ENCODE measurements at regions not wholly inside any gene's neighbourhood (a gene's known extent, or its start where the extent isn't known, plus 50 kb on each side); places are given as distances from the start of the nearest gene placed in this dataset.
"Not testable (repeated sequence)": the region's sequence is repeated elsewhere in the genome, so short reads cannot be mapped to it uniquely, and the experiment has no call there.

DNA sequence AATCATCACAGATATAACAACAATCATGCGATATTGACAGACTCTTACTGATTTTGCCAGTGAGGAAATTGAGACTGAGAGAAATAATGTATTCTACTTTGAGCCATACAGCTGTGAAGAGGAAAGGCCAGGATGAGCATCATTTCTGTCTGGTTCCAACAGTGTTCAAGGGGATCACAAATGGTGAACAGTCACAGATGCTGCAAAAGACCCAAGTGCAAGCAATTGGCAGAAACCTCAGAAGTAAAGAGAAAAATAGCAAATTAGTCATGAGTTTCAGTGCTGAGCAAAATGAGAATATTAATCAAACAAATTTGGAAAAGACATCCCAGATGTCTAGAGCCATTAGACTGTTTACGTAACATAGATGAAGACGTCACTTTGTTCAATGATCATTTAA, 114.1 kb downstream of the RAB38 start:
- no peaks in the 10 kb centered on the region for H3K4me1 ChIP-seq (replicated peaks in 1 of 2)
- in situ Hi-C loops (cut with MboI; ENCODE audit: low pct_unique_long_range_greater_than_20kb in 2 of 9, low sequenced_read_pairs in 9 of 9, unreplicated experiment in 9 of 9) = no loop called here
- no peak overlapping the region for H3K4me3 ChIP-seq
- ATAC-seq (replicated peaks in 6 of 8) = no peak
- no peak overlapping the region for H3K27ac ChIP-seq
- WGBS, 10 experiments = 33 to 100% (median 90%) methylated on average over 2 to 3 of the region's 3 CpGs

GRCh38 chr11:88059326-88059725, 115.9 kb downstream of the RAB38 start:
- no peak for ATAC-seq (replicated peaks in 6 of 8)
- no peak overlapping the region for H3K4me3 ChIP-seq
- in situ Hi-C loops (cut with MboI; ENCODE audit: low pct_unique_long_range_greater_than_20kb in 2 of 9, low sequenced_read_pairs in 9 of 9, unreplicated experiment in 9 of 9) = no loop called here
- no peaks in the 10 kb centered on the region for H3K4me1 ChIP-seq (replicated peaks in 1 of 2)
- no peak overlapping the region for H3K27ac ChIP-seq

GRCh38 chr11:88051396-88051795, 123.8 kb downstream of the RAB38 start:
- Histone ChIP-seq H3K4me3 (no peak overlapping the region), H3K27ac (no peak overlapping the region), H3K4me1 (replicated peaks in 1 of 2) (no peaks in the 10 kb centered on the region)
- WGBS, 10 experiments = 10 to 100% (median 80%) methylated on average over 1 to 2 of the region's 2 CpGs; no CpG with 5 or more reads in 1 of the 10 experiments
- in situ Hi-C loops (cut with MboI; ENCODE audit: low pct_unique_long_range_greater_than_20kb in 2 of 9, low sequenced_read_pairs in 9 of 9, unreplicated experiment in 9 of 9) = no loop called here
- ATAC-seq (replicated peaks in 6 of 8) = peak in 1 of 8 experiments; percentile 26

- WGBS, 10 experiments = 67 to 100% (median 94%) methylated on average over 1 to 2 of the region's 2 CpGs
- no peak for ATAC-seq (replicated peaks in 6 of 8)
- H3K4me1 ChIP-seq (replicated peaks in 1 of 2) = no peaks in the 10 kb centered on the region
- in situ Hi-C loops (cut with MboI; ENCODE audit: low pct_unique_long_range_greater_than_20kb in 2 of 9, low sequenced_read_pairs in 9 of 9, unreplicated experiment in 9 of 9) = no loop called here
- no peak overlapping the region for H3K27ac ChIP-seq
- H3K4me3 ChIP-seq = no peak overlapping the region
Measured at GRCh38 chr11:88050247-88050646, 125.0 kb downstream of the RAB38 start.

GRCh38 chr11:88045288-88045687, 130.0 kb downstream of the RAB38 start:
- in situ Hi-C loops (cut with MboI; ENCODE audit: low pct_unique_long_range_greater_than_20kb in 2 of 9, low sequenced_read_pairs in 9 of 9, unreplicated experiment in 9 of 9); H3K27ac ChIP-seq; H3K4me3 ChIP-seq; ATAC-seq (replicated peaks in 6 of 8): not testable (repeated sequence)
- WGBS, 10 experiments = 80 to 100% (median 100%) methylated on average over 1 to 5 of the region's 11 CpGs; no CpG with 5 or more reads in 5 of the 10 experiments
- H3K4me1 ChIP-seq (replicated peaks in 1 of 2) = peaks cover 7 to 13% of the 10 kb centered on the region in 2 donors

- WGBS, 10 experiments = 20 to 100% (median 80%) methylated on average over 1 to 3 of the region's 5 CpGs; no CpG with 5 or more reads in 4 of the 10 experiments
- in situ Hi-C loops (cut with MboI; ENCODE audit: low pct_unique_long_range_greater_than_20kb in 2 of 9, low sequenced_read_pairs in 9 of 9, unreplicated experiment in 9 of 9) = not testable (repeated sequence)
Measured at GRCh38 chr11:88044658-88045057, 130.6 kb downstream of the RAB38 start.

GRCh38 chr11:88043149-88043548, 132.1 kb downstream of the RAB38 start:
- Histone ChIP-seq H3K27ac (no peak overlapping the region), H3K4me3 (no peak overlapping the region), H3K4me1 (replicated peaks in 1 of 2) (peaks cover 7 to 22% of the 10 kb centered on the region in 2 donors)
- ATAC-seq (replicated peaks in 6 of 8) = no peak
- 11 to 85% (median 49%) methylated on average over 1 to 3 of the region's 3 CpGs; no CpG with 5 or more reads in 2 of the 10 experiments for WGBS, 10 experiments
- in situ Hi-C loops (cut with MboI; ENCODE audit: low pct_unique_long_range_greater_than_20kb in 2 of 9, low sequenced_read_pairs in 9 of 9, unreplicated experiment in 9 of 9) = no loop called here

More at GRCh38 chr11:88044658-88045057, 130.6 kb downstream of the RAB38 start:
- H3K27ac ChIP-seq; ATAC-seq (replicated peaks in 6 of 8); H3K4me3 ChIP-seq: not testable (repeated sequence)
- peaks cover 7 to 13% of the 10 kb centered on the region in 2 donors for H3K4me1 ChIP-seq (replicated peaks in 1 of 2)

- no peak overlapping the region for H3K27ac ChIP-seq
- ATAC-seq (replicated peaks in 6 of 8) = peak in 5 of 8 experiments; percentile 6 to 62 (median 36)
- 40 to 89% (median 56%) methylated on average over 1 of the region's 1 CpG; no CpG with 5 or more reads in 7 of the 10 experiments for WGBS, 10 experiments
- in situ Hi-C loops (cut with MboI; ENCODE audit: low pct_unique_long_range_greater_than_20kb in 2 of 9, low sequenced_read_pairs in 9 of 9, unreplicated experiment in 9 of 9) = no loop called here
- H3K4me1 ChIP-seq (replicated peaks in 1 of 2) = peaks cover 7 to 25% of the 10 kb centered on the region in 2 donors
- H3K4me3 ChIP-seq = no peak overlapping the region
Measured at GRCh38 chr11:88042647-88043046, 132.6 kb downstream of the RAB38 start.

DNA sequence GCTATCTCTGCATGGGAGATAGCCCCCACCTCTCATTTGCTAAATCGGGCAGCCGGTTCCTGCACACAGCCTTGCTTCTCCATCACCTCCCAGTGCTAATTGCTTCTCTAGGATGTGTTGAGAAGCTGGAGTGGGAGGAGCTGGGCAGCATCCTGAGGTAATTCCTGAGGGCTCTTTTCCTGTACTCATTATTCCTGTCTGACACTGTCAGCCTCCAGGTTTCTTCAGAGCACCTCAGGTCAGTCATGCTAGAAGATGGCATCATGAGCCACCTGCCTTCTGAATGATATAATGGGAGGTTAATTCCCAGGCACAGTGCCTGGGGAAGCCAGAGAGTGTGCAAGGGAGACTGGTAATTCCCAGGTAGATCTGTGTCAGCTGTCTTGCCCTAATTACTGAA, 133.0 kb downstream of the RAB38 start:
- in situ Hi-C loops (cut with MboI; ENCODE audit: low pct_unique_long_range_greater_than_20kb in 2 of 9, low sequenced_read_pairs in 9 of 9, unreplicated experiment in 9 of 9) = no loop called here
- Histone ChIP-seq H3K4me1 (replicated peaks in 1 of 2) (peaks cover 7 to 25% of the 10 kb centered on the region in 2 donors), H3K4me3 (no peak overlapping the region), H3K27ac (no peak overlapping the region)
- 94 to 100% (median 100%) methylated on average over 1 to 2 of the region's 2 CpGs; no CpG with 5 or more reads in 7 of the 10 experiments for WGBS, 10 experiments
- ATAC-seq (replicated peaks in 6 of 8) = peak in 2 of 8 experiments; percentile 10 to 18

DNA sequence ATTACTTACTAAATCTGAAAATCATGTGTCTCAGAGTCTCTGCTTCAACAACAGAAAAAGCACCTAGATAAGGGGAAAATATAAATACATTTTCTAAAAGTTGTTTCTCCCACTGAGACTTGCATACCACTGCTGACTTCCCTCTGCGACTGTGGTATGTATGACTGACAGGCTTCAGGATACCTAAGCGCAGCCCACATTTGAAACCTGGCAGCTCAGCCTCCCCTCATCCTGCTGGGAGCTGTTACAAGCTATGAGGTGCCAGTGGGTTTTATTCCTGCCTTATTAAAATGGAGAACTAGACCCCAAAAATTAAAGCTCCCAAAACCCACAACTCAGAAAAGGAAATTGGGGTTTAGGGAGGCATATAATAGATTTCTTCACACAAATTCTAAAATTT, 133.6 kb downstream of the RAB38 start:
- WGBS, 10 experiments = 55 to 100% (median 100%) methylated on average over 1 to 2 of the region's 2 CpGs; no CpG with 5 or more reads in 1 of the 10 experiments

GRCh38 chr11:88040148-88040496, 135.1 kb downstream of the RAB38 start:
- no peak overlapping the region for H3K4me3 ChIP-seq
- in situ Hi-C loops (cut with MboI; ENCODE audit: low pct_unique_long_range_greater_than_20kb in 2 of 9, low sequenced_read_pairs in 9 of 9, unreplicated experiment in 9 of 9) = no loop called here
- ATAC-seq (replicated peaks in 6 of 8) = no peak
- H3K4me1 ChIP-seq (replicated peaks in 1 of 2) = peaks cover 7 to 25% of the 10 kb centered on the region in 2 donors
- 0 to 100% (median 100%) methylated on average over 1 of the region's 1 CpG; no CpG with 5 or more reads in 4 of the 10 experiments for WGBS, 10 experiments
- H3K27ac ChIP-seq = no peak overlapping the region

More for the DNA sequence above, 133.6 kb downstream of the RAB38 start:
- no peak overlapping the region for H3K4me3 ChIP-seq
- in situ Hi-C loops (cut with MboI; ENCODE audit: low pct_unique_long_range_greater_than_20kb in 2 of 9, low sequenced_read_pairs in 9 of 9, unreplicated experiment in 9 of 9) = no loop called here
- H3K27ac ChIP-seq = no peak overlapping the region
- no peak for ATAC-seq (replicated peaks in 6 of 8)
- peaks cover 7 to 25% of the 10 kb centered on the region in 2 donors for H3K4me1 ChIP-seq (replicated peaks in 1 of 2)

DNA sequence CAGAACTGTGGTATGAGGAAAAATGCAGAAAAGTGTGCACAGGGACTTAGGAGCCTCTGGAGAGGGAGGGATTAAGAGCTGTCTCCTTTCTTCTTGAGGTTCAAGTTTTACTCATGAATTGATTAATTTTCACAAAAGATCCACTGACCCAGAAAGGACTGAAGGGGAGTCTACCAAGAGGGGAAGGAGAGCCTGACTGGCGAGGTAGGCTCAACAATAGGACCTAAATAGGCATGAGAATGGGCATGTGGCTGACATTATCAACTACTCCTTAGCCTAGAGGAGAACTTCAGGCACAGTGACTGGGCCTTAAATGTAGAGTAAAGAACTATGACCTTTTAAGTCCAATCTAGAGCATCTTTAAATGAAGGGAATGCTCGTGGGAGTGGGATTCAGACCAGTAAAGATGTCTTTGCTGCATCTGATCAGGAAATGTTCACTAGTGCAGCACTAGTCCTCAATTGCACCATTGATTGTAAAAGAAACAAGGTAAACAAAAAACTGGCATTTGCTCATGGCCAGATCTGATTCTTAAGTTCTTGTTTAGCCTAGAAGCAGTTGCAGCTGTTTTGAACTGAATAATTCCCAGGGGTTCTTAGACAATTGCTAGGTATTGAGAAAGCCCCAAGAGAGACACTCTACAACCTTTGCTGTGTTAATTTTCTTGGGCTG, 135.6 kb downstream of the RAB38 start:
- no peak for ATAC-seq (replicated peaks in 6 of 8)
- Histone ChIP-seq H3K4me1 (replicated peaks in 1 of 2) (peaks cover 7 to 25% of the 10 kb centered on the region in 2 donors), H3K4me3 (no peak overlapping the region), H3K27ac (no peak overlapping the region)
- 0 to 63% (median 33%) methylated on average over 1 to 2 of the region's 2 CpGs; no CpG with 5 or more reads in 3 of the 10 experiments for WGBS, 10 experiments
- in situ Hi-C loops (cut with MboI; ENCODE audit: low pct_unique_long_range_greater_than_20kb in 2 of 9, low sequenced_read_pairs in 9 of 9, unreplicated experiment in 9 of 9) = no loop called here

GRCh38 chr11:88038063-88038462, 137.2 kb downstream of the RAB38 start:
- peak in 4 of 8 experiments; percentile 28 to 88 (median 67) for ATAC-seq (replicated peaks in 6 of 8)
- in situ Hi-C loops (cut with MboI; ENCODE audit: low pct_unique_long_range_greater_than_20kb in 2 of 9, low sequenced_read_pairs in 9 of 9, unreplicated experiment in 9 of 9) = no loop called here
- Histone ChIP-seq H3K27ac (no peak overlapping the region), H3K4me1 (replicated peaks in 1 of 2) (peaks cover 7 to 23% of the 10 kb centered on the region in 2 donors), H3K4me3 (no peak overlapping the region)
- WGBS, 10 experiments = 21 to 92% (median 75%) methylated on average over 2 of the region's 2 CpGs

- in situ Hi-C loops (cut with MboI; ENCODE audit: low pct_unique_long_range_greater_than_20kb in 2 of 9, low sequenced_read_pairs in 9 of 9, unreplicated experiment in 9 of 9) = no loop called here
- no peak overlapping the region for H3K4me3 ChIP-seq
- peaks cover 0 to 12% of the 10 kb centered on the region in 2 donors for H3K4me1 ChIP-seq (replicated peaks in 1 of 2)
- no peak for ATAC-seq (replicated peaks in 6 of 8)
- no peak overlapping the region for H3K27ac ChIP-seq
Measured at GRCh38 chr11:88036701-88037100, 138.5 kb downstream of the RAB38 start.

Data from motor neuron (in vitro differentiated cells).